H1 (cell line): ENCODE measurements at regions not wholly inside any gene's neighbourhood (a gene's known extent, or its start where the extent isn't known, plus 50 kb on each side); places are given as distances from the start of the nearest gene placed in this dataset.

Source experiments
- CTCF ChIA-PET: fragments of 300-600 bp; sonication (Branson Sonifier 250); formaldehyde crosslinking; loops from one replicate; lab custom pipeline; 2021; ENCODE audit not compliant: partially characterized antibody; lab: Charles Lee
- POLR2A ChIA-PET: fragments of 300-600 bp; sonication (Branson Sonifier 250); formaldehyde crosslinking; loops from one replicate; lab custom pipeline; 2021; ENCODE audit warnings: inconsistent platforms; ENCODE audit not compliant: partially characterized antibody; lab: Charles Lee
- DNase-seq, 2 experiments: peaks; one replicate each; pipeline versions ENCODE4 v3.0.0 to v3.0.0-alpha.2; 2010 to 2022; ENCODE audit warnings: low spot score in 2 of 2, low read depth in 1 of 2, mixed read lengths in 1 of 2
- FAIRE-seq: peaks from 2 replicates; lab custom pipeline; 2011; peaks lifted over from hg19 to GRCh38; lab: Jason Lieb, UNC
- H2AFZ ChIP-seq: 2 replicates; pipeline ENCODE4 v1.8.1; 2012; ENCODE audit warnings: low read length, inconsistent platforms
- H2AK5ac ChIP-seq: 2 replicates; pipeline ENCODE4 v1.6.1; 2013; ENCODE audit warnings: low read depth, low read length
- H2BK120ac ChIP-seq: replicated peaks from 2 replicates; pipeline ENCODE3; 2013; ENCODE audit warnings: low read depth, low read length, inconsistent platforms
- H2BK12ac ChIP-seq: 2 replicates; pipeline ENCODE4 v1.6.1; 2013; ENCODE audit warnings: low read depth, low read length
- H2BK15ac ChIP-seq: 2 replicates; pipeline ENCODE4 v1.6.1; 2013; ENCODE audit warnings: low read length
- H2BK20ac ChIP-seq: 2 replicates; pipeline ENCODE4 v1.6.1; 2013; ENCODE audit warnings: low read length
- H2BK5ac ChIP-seq: 2 replicates; pipeline ENCODE4 v1.6.1; 2013; ENCODE audit warnings: low read depth, low read length
- H3K14ac ChIP-seq: 2 replicates; pipeline ENCODE4 v1.6.1; 2013; ENCODE audit warnings: inconsistent platforms; ENCODE audit not compliant: insufficient read length
- H3K18ac ChIP-seq: 2 replicates; pipeline ENCODE4 v1.6.1; 2013; ENCODE audit warnings: low read length; ENCODE audit errors: extremely low read depth
- H3K23ac ChIP-seq: 2 replicates; pipeline ENCODE4 v1.6.1; 2013; ENCODE audit warnings: inconsistent platforms; ENCODE audit not compliant: insufficient read length
- H3K23me2 ChIP-seq: 2 replicates; pipeline ENCODE4 v1.6.1; 2013; ENCODE audit warnings: low read depth, low read length
- H3K27ac ChIP-seq: 2 replicates; pipeline ENCODE4 v1.6.1; 2011; ENCODE audit warnings: low read depth, low read length, inconsistent platforms
- H3K27me3 ChIP-seq, 4 experiments: replicated peaks in 1 of 4; 1 replicate in 1 of 4; 2 replicates in 3 of 4; pipeline versions ENCODE4 v1.6.1 to v1.8.1; 2011 to 2013; ENCODE audit warnings: low read length in 3 of 4, mild to moderate bottlenecking in 3 of 4, inconsistent platforms in 2 of 4, mixed read lengths in 2 of 4, moderate library complexity in 1 of 4; ENCODE audit not compliant: control insufficient read depth in 3 of 4, insufficient read depth in 3 of 4; ENCODE audit errors: extremely low read depth in 1 of 4
- H3K36me3 ChIP-seq, 4 experiments: 2 replicates each; pipeline versions ENCODE4 v1.6.1 to v1.8.1; 2011 to 2013; ENCODE audit warnings: mild to moderate bottlenecking in 4 of 4, low read length in 3 of 4, moderate library complexity in 2 of 4, control low read depth in 1 of 4, inconsistent platforms in 1 of 4; ENCODE audit not compliant: insufficient read depth in 4 of 4, control insufficient read depth in 2 of 4
- H3K4ac ChIP-seq: replicated peaks from 2 replicates; pipeline ENCODE3; 2013; ENCODE audit warnings: low read length, low read depth, mixed read lengths, inconsistent platforms; ENCODE audit not compliant: insufficient read length
- H3K4me1 ChIP-seq, 4 experiments: replicated peaks in 1 of 4; 1 replicate in 1 of 4; 2 replicates in 3 of 4; pipeline versions ENCODE4 v1.6.1 to v1.8.1; 2011 to 2013; ENCODE audit warnings: low read length in 3 of 4, inconsistent platforms in 2 of 4, mixed read lengths in 1 of 4; ENCODE audit not compliant: insufficient read depth in 4 of 4, control insufficient read depth in 3 of 4
- H3K4me2 ChIP-seq, 2 experiments: 2 replicates each; pipeline versions ENCODE4 v1.6.1 to v1.8.1; 2011 to 2013; ENCODE audit warnings: low read depth in 2 of 2, low read length in 2 of 2, control low read depth in 1 of 2, inconsistent platforms in 1 of 2, mild to moderate bottlenecking in 1 of 2; ENCODE audit not compliant: insufficient read depth in 1 of 2
- H3K4me3 ChIP-seq, 4 experiments: fragments of 200-600, 300-600 bp in 1 of 4; sonication (generic), shearing (Covaris generic), sonication (Bioruptor Twin) in 1 of 4; 2 replicates each; pipeline versions ENCODE4 v1.5.1 to v1.8.1; 2011 to 2016; ENCODE audit warnings: low read length in 4 of 4, low read depth in 3 of 4, control low read depth in 2 of 4, inconsistent platforms in 2 of 4, mild to moderate bottlenecking in 2 of 4, mixed read lengths in 1 of 4, moderate library complexity in 1 of 4; ENCODE audit not compliant: insufficient read depth in 2 of 4; ENCODE audit errors: extremely low read depth in 1 of 4
- H3K56ac ChIP-seq: replicated peaks from 2 replicates; pipeline ENCODE3; 2013; ENCODE audit warnings: low read depth, mild to moderate bottlenecking, mixed read lengths, low read length, inconsistent platforms; ENCODE audit not compliant: insufficient read length
- H3K79me1 ChIP-seq: 2 replicates; pipeline ENCODE4 v1.6.1; 2013; ENCODE audit warnings: low read depth, low read length, control low read depth
- H3K79me2 ChIP-seq, 2 experiments: 2 replicates each; pipeline versions ENCODE4 v1.6.1 to v1.8.1; 2012 to 2013; ENCODE audit warnings: low read length in 2 of 2, mild to moderate bottlenecking in 2 of 2, inconsistent platforms in 1 of 2; ENCODE audit not compliant: insufficient read depth in 2 of 2, control insufficient read depth in 1 of 2
- H3K9ac ChIP-seq, 4 experiments: replicated peaks in 1 of 4; 1 replicate in 1 of 4; 2 replicates in 3 of 4; pipeline versions ENCODE4 v1.6.1 to v1.8.1; 2011 to 2013; ENCODE audit warnings: low read depth in 3 of 4, low read length in 3 of 4, control low read depth in 2 of 4, mild to moderate bottlenecking in 2 of 4, moderate library complexity in 2 of 4, inconsistent platforms in 1 of 4; ENCODE audit errors: extremely low read depth in 1 of 4
- H3K9me3 ChIP-seq, 2 experiments: 2 replicates each; pipeline versions ENCODE4 v1.6.1 to v1.8.1; 2012 to 2013; ENCODE audit warnings: mild to moderate bottlenecking in 2 of 2, moderate library complexity in 2 of 2, control low read depth in 1 of 2, inconsistent platforms in 1 of 2, low read depth in 1 of 2, low read length in 1 of 2, mixed read lengths in 1 of 2; ENCODE audit not compliant: insufficient read depth in 2 of 2
- H4K20me1 ChIP-seq, 2 experiments: replicated peaks in 1 of 2; 2 replicates each; pipeline versions ENCODE3 to v1.8.1; 2011 to 2013; ENCODE audit warnings: inconsistent platforms in 2 of 2, low read length in 2 of 2, mild to moderate bottlenecking in 1 of 2; ENCODE audit not compliant: insufficient read depth in 2 of 2, control insufficient read depth in 1 of 2
- H4K5ac ChIP-seq: 2 replicates; pipeline ENCODE4 v1.6.1; 2013; ENCODE audit warnings: low read length, low read depth, mixed read lengths, inconsistent platforms; ENCODE audit not compliant: insufficient read length
- H4K8ac ChIP-seq: 2 replicates; pipeline ENCODE4 v1.8.0; 2013; ENCODE audit warnings: mild to moderate bottlenecking, moderate library complexity, low read length, inconsistent platforms; ENCODE audit not compliant: insufficient read depth; ENCODE audit errors: extremely low read depth
- H4K91ac ChIP-seq: replicated peaks from 2 replicates; pipeline ENCODE3; 2013; ENCODE audit warnings: low read length, mixed read lengths, inconsistent platforms; ENCODE audit not compliant: insufficient read length
- JUND ChIP-seq: IDR thresholded peaks from 2 replicates; pipeline ENCODE4 v1.6.1; 2011; ENCODE audit warnings: mild to moderate bottlenecking, improper control_type of control experiment, low read length
- RAD21 ChIP-seq, 2 experiments: IDR thresholded peaks in 1 of 2; conservative IDR thresholded peaks in 1 of 2; 2 replicates each; pipeline ENCODE4 v1.6.1; 2011; ENCODE audit warnings: low read depth in 2 of 2, low read length in 2 of 2, improper control_type of control experiment in 1 of 2, inconsistent platforms in 1 of 2, mild to moderate bottlenecking in 1 of 2, moderate library complexity in 1 of 2
- SIRT6 ChIP-seq: IDR thresholded peaks from one replicate; pipeline ENCODE4 v1.7.1; 2012; ENCODE audit warnings: low read length, inconsistent platforms
- TEAD4 ChIP-seq: IDR thresholded peaks from 2 replicates; pipeline ENCODE4 v1.6.1; 2012; ENCODE audit warnings: low read depth, low read length, inconsistent platforms, mixed read lengths
- WGBS, 2 experiments: shearing (Covaris generic) in 1 of 2; methylation state at CpG; one replicate each; pipeline versions ENCODE4 v1.1.6 to v1.1.7; 2013 to 2015; ENCODE audit warnings: low lambda C conversion rate in 2 of 2, mixed read lengths in 2 of 2, inconsistent platforms in 1 of 2, low coverage in 1 of 2, missing lambda C conversion rate in 1 of 2; ENCODE audit not compliant: insufficient replicate concordance in 2 of 2, insufficient coverage in 1 of 2, insufficient read length in 1 of 2; ENCODE audit errors: extremely low coverage in 1 of 2, missing lambda C conversion rate in 1 of 2; 5-methylcytosine and 5-hydroxymethylcytosine counted together
- TF ChIP-seq, protein P1 (sequence below), 3 experiments: IDR thresholded peaks; 1 replicate in 2 of 3; 2 replicates in 1 of 3; pipeline versions ENCODE4 v1.5.1 to v1.6.1; 2011; ENCODE audit warnings: low read length in 3 of 3, mild to moderate bottlenecking in 3 of 3, inconsistent platforms in 2 of 3, low read depth in 1 of 3, moderate library complexity in 1 of 3; ENCODE audit not compliant: insufficient read depth in 1 of 3; ENCODE audit errors: control extremely low read depth in 1 of 3

DNA sequence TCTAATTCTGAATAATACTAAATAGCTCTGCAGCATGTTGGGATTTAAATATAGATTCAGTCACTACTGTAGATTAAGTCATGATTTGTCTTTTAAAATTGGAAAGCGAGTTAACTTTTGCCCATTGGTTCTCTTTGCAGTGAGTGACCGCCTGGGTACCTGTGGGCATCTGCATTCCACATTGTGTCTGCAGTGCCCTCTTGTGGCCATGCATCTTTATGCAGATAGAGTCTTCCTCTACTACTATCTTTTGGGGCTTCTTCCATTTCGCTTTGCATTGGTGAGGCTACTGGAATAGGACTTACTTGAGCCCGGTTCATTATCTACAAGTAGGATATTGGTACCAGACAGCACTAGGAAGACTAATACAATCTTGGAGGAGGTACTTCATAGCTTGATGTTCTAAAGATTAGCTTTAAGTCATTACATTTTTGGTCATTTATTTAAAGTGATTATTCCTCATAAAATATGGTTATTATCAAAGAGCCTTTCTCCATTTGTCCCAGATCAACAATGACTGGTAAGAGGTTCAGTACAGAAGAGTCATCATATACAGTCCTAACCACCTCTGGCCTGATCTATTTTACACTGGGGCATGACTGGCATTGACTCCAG is 203.0 kb downstream of the SOCS6 start:
- Histone ChIP-seq H3K27ac (no peak overlapping the region), H3K14ac (no peak overlapping the region), H2BK20ac (no peak overlapping the region), H2AK5ac (no peak overlapping the region), H2AFZ (no peak overlapping the region), H3K23ac (no peak overlapping the region), H2BK12ac (no peak overlapping the region), H3K23me2 (no peaks in the 10 kb centered on the region), H3K27me3 (no peaks in the 10 kb centered on the region), H3K4me3 (no peak overlapping the region), H4K5ac (no peak overlapping the region), H3K56ac (no peak overlapping the region), H4K91ac (no peak overlapping the region), H2BK5ac (no peak overlapping the region), H3K36me3 (no peaks in the 10 kb centered on the region), H2BK15ac (no peak overlapping the region), H3K79me1 (no peaks in the 10 kb centered on the region), H3K18ac (no peak overlapping the region), H3K9ac (no peak overlapping the region), H3K4me1 (no peaks in the 10 kb centered on the region), H4K8ac (no peak overlapping the region), H2BK120ac (no peak overlapping the region), H4K20me1 (no peaks in the 10 kb centered on the region), H3K9me3 (peaks cover 8 to 20% of the 10 kb centered on the region in 2 experiments; a peak in 2 of 4 replicates), H3K79me2 (no peaks in the 10 kb centered on the region), H3K4me2 (no peak overlapping the region), H3K4ac (no peak overlapping the region)
- DNase-seq (peak in 1 of 2 experiments; percentile 83), FAIRE-seq (peak; percentile 50)
- ChIA-PET CTCF (interaction anchor here (0.7 to 4.4 kb wide), 9 partner anchors 8 to 283 kb away, joined by 3 to 27 read pairs (median 4); no protein-coding TSS in a partner anchor), POLR2A (no interaction called here)
- TF ChIP-seq RAD21 (IDR thresholded peaks at IDR 0.05 in 1 of 2, conservative IDR thresholded peaks at IDR 0.05 in 1 of 2; ENCODE audit: low read depth in 2 of 2, low read length in 2 of 2), result peak; percentile 50 to 64; a peak in 3 of 4 replicates
- peak; percentile 65; the same call in 1 of the 2 replicates for TF ChIP-seq TEAD4
- TF ChIP-seq, protein P1, sequence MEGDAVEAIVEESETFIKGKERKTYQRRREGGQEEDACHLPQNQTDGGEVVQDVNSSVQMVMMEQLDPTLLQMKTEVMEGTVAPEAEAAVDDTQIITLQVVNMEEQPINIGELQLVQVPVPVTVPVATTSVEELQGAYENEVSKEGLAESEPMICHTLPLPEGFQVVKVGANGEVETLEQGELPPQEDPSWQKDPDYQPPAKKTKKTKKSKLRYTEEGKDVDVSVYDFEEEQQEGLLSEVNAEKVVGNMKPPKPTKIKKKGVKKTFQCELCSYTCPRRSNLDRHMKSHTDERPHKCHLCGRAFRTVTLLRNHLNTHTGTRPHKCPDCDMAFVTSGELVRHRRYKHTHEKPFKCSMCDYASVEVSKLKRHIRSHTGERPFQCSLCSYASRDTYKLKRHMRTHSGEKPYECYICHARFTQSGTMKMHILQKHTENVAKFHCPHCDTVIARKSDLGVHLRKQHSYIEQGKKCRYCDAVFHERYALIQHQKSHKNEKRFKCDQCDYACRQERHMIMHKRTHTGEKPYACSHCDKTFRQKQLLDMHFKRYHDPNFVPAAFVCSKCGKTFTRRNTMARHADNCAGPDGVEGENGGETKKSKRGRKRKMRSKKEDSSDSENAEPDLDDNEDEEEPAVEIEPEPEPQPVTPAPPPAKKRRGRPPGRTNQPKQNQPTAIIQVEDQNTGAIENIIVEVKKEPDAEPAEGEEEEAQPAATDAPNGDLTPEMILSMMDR (IDR thresholded peaks at IDR 0.05; ENCODE audit: control extremely low read depth in 1 of 3, insufficient read depth in 1 of 3, low read depth in 1 of 3, low read length in 3 of 3), result peak; percentile 67 to 82 (median 79)
- TF ChIP-seq JUND, result no peak
- TF ChIP-seq SIRT6, result no peak
- 53% methylated on average over 4 of the region's 4 CpGs; no CpG with 5 or more reads in 1 of the 2 experiments for WGBS, 2 experiments
